NOMO-1 (cell line): ENCODE measurements at regions not wholly inside any gene's neighbourhood (a gene's known extent, or its start where the extent isn't known, plus 50 kb on each side); places are given as distances from the start of the nearest gene placed in this dataset.
A peak's percentile ranks its signal among the peaks of the same experiment; 100 is the strongest.
"Not testable (repeated sequence)": the region's sequence is repeated elsewhere in the genome, so short reads cannot be mapped to it uniquely, and the experiment has no call there.

Experiments
- DNase-seq, 2 experiments: peaks; one replicate each; lab custom pipeline; 2025; ENCODE audit not compliant: unreplicated experiment in 2 of 2; lab: John Stamatoyannopoulos, UW

DNA sequence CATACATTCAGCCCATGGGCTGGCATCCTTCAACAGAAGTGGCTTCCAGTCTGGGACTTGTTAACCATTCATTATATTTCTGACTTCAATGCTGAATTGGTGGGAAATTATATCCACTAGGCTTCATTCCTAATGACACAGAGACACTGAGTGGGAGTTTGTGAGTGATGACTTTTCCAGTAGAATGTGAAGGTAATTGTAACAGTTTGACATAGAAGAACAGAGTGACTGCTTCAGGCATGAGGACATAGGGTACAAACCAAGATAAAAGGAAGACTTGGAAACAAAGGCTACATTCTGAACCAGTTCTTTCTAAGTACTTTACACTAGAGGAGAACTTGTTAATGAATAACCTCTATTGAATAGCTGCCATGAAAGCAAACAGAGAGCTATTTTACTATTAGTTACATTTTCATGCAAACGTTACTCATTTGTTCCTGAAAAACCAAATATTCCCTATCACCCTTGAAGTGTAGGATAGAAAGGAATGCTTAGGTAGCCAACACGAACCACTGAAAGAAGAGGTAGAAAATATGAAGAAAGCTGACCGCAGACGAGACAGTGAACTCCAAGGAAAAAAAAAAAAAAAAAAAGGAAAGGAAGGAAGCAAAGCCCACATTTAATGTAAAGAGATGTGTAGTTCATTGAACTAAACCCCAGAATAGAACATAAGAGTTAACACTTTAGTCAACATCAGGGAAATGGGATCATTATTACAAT lies 237.0 kb upstream of the SEMA3C start:
- DNase-seq, result no peak

GRCh38 chr7:81154565-81154964 lies 235.7 kb upstream of the SEMA3C start:
- DNase-seq, result no peak

DNA sequence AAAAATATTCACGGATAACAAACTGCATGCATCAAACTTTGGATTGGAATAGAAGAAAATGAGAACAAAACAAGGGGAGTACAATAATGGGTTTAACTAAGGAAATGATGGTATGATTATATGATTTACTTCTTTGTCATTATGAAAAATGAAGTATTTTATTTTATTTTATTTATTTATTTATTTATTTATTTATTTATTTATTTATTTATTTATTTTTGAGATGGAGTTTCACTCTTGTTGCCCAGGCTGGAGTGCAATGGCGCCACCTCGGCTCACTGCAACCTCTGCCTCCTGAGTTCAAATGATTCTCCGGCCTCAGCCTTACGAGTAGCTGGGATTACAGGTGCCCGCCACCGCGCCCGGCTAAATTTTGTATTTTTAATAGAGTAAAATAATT lies 234.1 kb upstream of the SEMA3C start:
- DNase-seq, result not testable (repeated sequence)

- DNase-seq, result no peak
Observed at GRCh38 chr7:81150951-81151361, 232.1 kb upstream of the SEMA3C start.

DNA sequence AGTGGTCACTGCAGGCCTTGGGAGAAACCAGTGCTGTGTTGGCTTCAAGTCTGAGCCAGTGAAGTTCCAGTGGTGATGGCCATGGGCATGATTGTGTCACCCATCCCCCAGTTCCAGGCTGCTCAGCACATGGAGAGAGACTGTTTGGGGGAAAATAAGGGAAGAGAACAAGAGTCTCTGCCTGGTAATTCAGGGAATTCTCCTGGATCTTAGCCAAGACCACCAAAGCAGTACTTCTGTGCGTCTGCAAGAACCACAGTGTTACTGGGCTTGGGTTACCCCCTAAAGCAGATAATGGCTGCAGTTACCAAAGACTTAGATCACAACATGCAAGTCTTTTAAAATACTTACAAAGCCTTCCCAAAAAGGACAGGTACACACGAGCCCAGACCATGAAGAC lies 225.0 kb upstream of the SEMA3C start:
- DNase-seq, result no peak

- DNase-seq, result peak; percentile 84 to 95
Observed at GRCh38 chr7:81141257-81142205, 222.7 kb upstream of the SEMA3C start.

DNA sequence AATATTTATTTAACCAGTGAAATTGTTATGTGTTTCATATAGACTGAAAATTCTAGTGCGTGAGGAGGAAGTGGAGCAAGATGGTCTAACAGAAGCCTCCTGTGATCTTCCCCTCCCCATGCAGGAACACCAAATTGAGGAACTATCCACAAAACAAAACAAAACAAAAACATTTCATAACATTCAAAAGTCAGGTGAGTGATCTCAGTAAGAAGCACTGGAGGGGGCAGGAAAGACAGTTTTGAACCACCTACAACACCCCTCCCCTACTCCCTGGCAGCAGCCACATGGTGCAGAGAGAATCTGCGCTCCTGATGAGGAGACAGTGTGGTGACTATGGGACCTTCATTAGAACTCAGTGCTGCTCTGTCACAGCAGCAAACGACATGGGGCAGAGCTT lies 221.9 kb upstream of the SEMA3C start:
- peak; percentile 93 to 100 for DNase-seq

DNA sequence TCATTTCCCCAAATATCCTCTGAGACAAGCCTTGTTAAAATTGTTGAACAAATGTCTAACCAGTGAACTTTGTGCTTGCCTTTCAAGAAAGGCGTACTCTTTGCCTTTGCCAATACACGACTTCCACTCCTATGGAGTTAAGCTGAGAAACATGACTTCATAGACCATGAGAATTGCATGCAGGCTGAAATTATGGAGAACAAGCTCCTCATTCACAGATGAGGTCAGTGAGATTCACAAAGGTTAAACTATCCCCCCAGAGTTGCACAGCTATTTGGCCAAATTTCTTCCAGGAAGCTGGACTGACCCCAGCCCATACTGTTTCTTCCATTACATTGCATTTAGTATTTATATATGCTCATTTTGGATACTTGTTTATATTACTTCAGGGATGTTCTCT lies 221.4 kb upstream of the SEMA3C start:
- DNase-seq, result peak; percentile 72 to 73

DNA sequence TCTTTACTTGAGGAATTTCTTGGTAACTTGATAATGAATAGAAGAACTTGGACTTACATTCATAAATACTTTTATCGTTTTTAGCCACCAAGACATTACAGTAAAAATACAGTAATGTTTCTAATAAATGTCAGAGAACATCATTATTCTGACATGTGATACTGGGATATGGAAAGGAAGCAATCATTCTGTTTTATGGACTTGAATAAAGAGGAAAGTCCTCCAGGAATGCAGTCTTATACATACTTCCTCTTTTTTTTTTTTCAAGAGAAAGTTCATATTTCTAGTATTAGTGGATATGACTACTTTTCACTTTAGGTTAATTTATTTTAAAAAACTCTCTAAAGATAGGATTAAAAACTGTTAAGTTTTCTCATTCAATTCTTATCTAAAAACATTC lies 220.0 kb upstream of the SEMA3C start:
- DNase-seq, result peak; percentile 12 to 62

DNA sequence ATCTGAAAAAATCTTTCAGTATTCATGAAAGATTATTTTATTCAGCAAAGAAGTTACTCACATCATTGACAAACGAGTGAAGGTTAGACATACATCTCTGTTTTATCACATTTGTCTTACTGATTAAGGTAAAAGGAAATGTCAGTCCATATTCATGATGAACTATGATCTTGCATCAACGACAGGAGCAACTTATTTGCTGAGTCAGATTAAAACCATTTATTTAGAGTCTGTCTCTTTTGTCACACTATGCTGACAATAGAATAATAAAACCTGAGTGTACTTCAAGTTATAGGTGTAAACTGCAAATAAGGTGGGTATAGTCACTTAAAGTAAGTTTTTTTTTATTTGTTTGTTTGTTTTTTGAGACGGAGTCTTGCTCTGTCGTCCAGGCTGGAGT lies 216.5 kb upstream of the SEMA3C start:
- no peak for DNase-seq

- no peak for DNase-seq
Observed at GRCh38 chr7:81128011-81128410, 209.2 kb upstream of the SEMA3C start.

- DNase-seq, result no peak
Observed at GRCh38 chr7:81120803-81121202, 202.0 kb upstream of the SEMA3C start.

DNA sequence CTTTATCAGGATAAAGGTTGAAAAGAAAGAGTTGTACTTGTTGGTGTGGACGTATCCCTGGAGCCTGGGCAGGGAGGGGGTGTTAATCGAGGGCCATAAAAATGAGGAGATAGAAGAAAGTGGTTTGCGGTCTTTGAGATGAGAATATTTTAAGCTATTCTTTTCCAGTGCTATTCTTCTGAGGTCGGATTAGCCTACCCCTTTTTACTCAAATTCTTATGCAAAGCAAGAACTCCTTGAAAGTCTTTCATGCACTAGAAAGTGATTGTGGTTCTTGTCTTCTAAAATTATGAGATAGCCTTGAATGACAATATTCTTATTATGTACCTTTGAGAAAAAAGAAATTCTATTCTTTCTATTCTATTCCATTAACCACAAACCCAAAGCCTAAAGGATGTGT lies 201.3 kb upstream of the SEMA3C start:
- DNase-seq, result no peak

GRCh38 chr7:81114633-81115032 lies 195.8 kb upstream of the SEMA3C start:
- DNase-seq, result peak in 1 of 2 experiments; percentile 38

- no peak for DNase-seq
Observed at GRCh38 chr7:81112731-81113130, 193.9 kb upstream of the SEMA3C start.

- no peak for DNase-seq
Observed at GRCh38 chr7:81111781-81112540, 193.1 kb upstream of the SEMA3C start.

DNA sequence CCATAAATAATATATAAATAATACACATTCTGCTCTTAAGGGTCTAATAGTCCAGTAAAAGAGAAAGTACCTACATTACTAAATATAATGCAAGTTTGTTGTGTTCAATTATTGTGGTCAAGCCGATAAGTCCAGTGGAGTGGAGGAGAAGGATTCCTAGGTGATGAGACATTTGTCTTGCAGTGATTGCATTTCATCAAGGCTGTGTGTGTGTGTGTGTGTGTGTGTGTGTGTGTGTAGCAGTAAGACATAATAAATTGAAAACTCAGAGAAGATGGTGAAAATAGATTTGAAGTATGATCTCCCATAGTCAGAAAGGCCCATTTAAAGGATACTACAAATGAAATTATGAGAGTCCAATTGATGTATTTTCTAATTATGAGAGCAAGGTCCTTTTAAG lies 192.5 kb upstream of the SEMA3C start:
- no peak for DNase-seq

- DNase-seq, result no peak
Observed at GRCh38 chr7:81110673-81111072, 191.8 kb upstream of the SEMA3C start.

GRCh38 chr7:81098213-81098612 lies 179.4 kb upstream of the SEMA3C start:
- DNase-seq, result no peak

GRCh38 chr7:81094952-81095351 lies 176.1 kb upstream of the SEMA3C start:
- peak in 1 of 2 experiments; percentile 34 for DNase-seq

DNA sequence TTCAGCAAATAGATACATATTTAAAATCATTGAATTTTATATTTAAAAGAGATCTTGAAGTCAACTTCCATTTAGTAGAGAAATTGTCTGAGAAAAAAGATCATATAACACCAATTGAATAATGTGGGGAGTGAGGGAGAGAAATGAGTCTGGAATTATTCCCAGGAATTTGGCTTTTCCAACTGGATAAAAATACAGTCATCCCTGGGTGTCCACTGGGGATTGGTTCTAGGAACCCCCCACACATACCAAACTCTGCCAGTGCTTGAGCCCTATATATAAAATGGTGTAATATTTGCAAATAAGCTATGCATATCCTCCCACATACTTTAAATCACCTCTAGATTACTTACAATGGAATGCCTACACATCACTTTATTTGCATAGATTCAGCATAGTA lies 162.8 kb upstream of the SEMA3C start:
- no peak for DNase-seq
